ENCODE measurements at regions not wholly inside any gene's neighbourhood (a gene's known extent, or its start where the extent isn't known, plus 50 kb on each side); places are given as distances from the start of the nearest gene placed in this dataset.

- DNase-seq (ENCODE audit: low read depth) = no peak
Observed at GRCh38 chr6:100136590-100136989, 142.6 kb upstream of the MCHR2 start.

- DNase-seq (ENCODE audit: low read depth) = no peak
Observed at GRCh38 chr6:100135977-100136376, 142.0 kb upstream of the MCHR2 start.

GRCh38 chr6:100134703-100135102 is 140.7 kb upstream of the MCHR2 start:
- DNase-seq (ENCODE audit: low read depth) = no peak

- no peak for DNase-seq (ENCODE audit: low read depth)
Observed at GRCh38 chr6:100134297-100134696, 140.3 kb upstream of the MCHR2 start.

- no peak for DNase-seq (ENCODE audit: low read depth)
Observed at GRCh38 chr6:100132005-100132404, 138.0 kb upstream of the MCHR2 start.

GRCh38 chr6:100130630-100131029 is 136.6 kb upstream of the MCHR2 start:
- DNase-seq (ENCODE audit: low read depth) = no peak

- no peak for DNase-seq (ENCODE audit: low read depth)
Observed at GRCh38 chr6:100126790-100127484, 132.9 kb upstream of the MCHR2 start.

- DNase-seq (ENCODE audit: low read depth) = no peak
Observed at GRCh38 chr6:100121854-100122609, 128.0 kb upstream of the MCHR2 start.

- no peak for DNase-seq (ENCODE audit: low read depth)
Observed at GRCh38 chr6:100119261-100119660, 125.2 kb upstream of the MCHR2 start.

GRCh38 chr6:100118301-100118700 is 124.3 kb upstream of the MCHR2 start:
- no peak for DNase-seq (ENCODE audit: low read depth)

GRCh38 chr6:100117680-100118079 is 123.7 kb upstream of the MCHR2 start:
- DNase-seq (ENCODE audit: low read depth) = no peak

GRCh38 chr6:100116411-100117194 is 122.6 kb upstream of the MCHR2 start:
- DNase-seq (ENCODE audit: low read depth) = no peak

GRCh38 chr6:100115407-100116101 is 121.5 kb upstream of the MCHR2 start:
- no peak for DNase-seq (ENCODE audit: low read depth)

GRCh38 chr6:100112855-100113508 is 119.0 kb upstream of the MCHR2 start:
- no peak for DNase-seq (ENCODE audit: low read depth)

- DNase-seq (ENCODE audit: low read depth) = no peak
Observed at GRCh38 chr6:100105919-100106529, 112.0 kb upstream of the MCHR2 start.

- no peak for DNase-seq (ENCODE audit: low read depth)
Observed at GRCh38 chr6:100105138-100105537, 111.1 kb upstream of the MCHR2 start.

GRCh38 chr6:100103931-100104330 is 109.9 kb upstream of the MCHR2 start:
- no peak for DNase-seq (ENCODE audit: low read depth)

- no peak for DNase-seq (ENCODE audit: low read depth)
Observed at GRCh38 chr6:100103194-100103593, 109.2 kb upstream of the MCHR2 start.

GRCh38 chr6:100101644-100102043 is 107.6 kb upstream of the MCHR2 start:
- DNase-seq (ENCODE audit: low read depth) = no peak

GRCh38 chr6:100100776-100101175 is 106.8 kb upstream of the MCHR2 start:
- DNase-seq (ENCODE audit: low read depth) = no peak

Measured in forelimb muscle (tissue), 1 donor.